ENCODE measurements at regions not wholly inside any gene's neighbourhood (a gene's known extent, or its start where the extent isn't known, plus 50 kb on each side); places are given as distances from the start of the nearest gene placed in this dataset.

DNA sequence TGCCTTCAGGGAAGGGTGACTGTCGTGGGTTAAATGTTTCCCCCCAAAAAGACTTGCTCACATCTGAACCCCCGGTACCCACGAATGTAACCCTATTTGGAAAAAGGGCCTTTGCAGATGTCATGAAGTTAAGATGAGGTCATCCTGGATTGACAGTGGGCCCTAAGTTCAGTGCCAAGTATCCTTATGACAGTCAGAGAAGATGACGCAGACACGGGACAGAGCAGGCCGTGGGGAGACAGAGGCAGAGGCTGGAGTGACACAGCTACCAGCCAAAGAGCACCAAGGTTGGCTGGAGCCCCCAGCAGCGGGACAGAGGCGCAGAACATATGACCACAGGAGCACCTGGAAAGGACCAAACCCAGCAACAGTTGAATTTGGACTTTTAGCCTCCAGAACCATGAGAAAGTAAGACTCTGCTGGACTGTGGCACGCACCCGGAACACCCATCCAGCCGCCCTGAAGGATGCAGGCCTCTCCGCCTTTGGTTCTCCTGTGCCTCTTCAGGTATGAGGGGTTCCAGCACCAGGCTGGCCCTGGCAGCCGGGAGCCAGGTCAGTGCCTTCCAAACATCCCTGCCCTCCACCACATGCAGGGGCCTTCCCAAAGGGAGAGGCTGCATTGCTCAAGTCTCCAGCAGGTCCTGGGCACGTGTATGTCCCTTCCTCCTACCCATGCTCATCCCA lies 104.0 kb downstream of the FOXL1 start:
- TF ChIP-seq CTCF (IDR thresholded peaks at IDR 0.05): no peak
- TF ChIP-seq POLR2A (IDR thresholded peaks at IDR 0.05): no peak

Measured in heart left ventricle (tissue), 13 donors.